NB4 (cell line): ENCODE measurements at regions not wholly inside any gene's neighbourhood (a gene's known extent, or its start where the extent isn't known, plus 50 kb on each side); places are given as distances from the start of the nearest gene placed in this dataset.
A peak's percentile ranks its signal among the peaks of the same experiment; 100 is the strongest.

Source experiments
- MAX ChIP-seq: IDR thresholded peaks from 2 replicates; pipeline ENCODE4 v1.6.1; 2011; ENCODE audit warnings: low read depth, low read length
- MYC ChIP-seq: IDR thresholded peaks from 2 replicates; pipeline ENCODE4 v1.6.1; 2011; ENCODE audit warnings: low read depth, low read length
- POLR2A ChIP-seq: IDR thresholded peaks from 2 replicates; pipeline ENCODE4 v1.6.1; 2011; ENCODE audit warnings: mild to moderate bottlenecking; ENCODE audit not compliant: insufficient read length; ENCODE audit errors: extremely low read depth
- TF ChIP-seq, protein P1 (sequence below): IDR thresholded peaks from one replicate; pipeline ENCODE4 v1.5.1; 2012; ENCODE audit warnings: low read depth, low read length

DNA sequence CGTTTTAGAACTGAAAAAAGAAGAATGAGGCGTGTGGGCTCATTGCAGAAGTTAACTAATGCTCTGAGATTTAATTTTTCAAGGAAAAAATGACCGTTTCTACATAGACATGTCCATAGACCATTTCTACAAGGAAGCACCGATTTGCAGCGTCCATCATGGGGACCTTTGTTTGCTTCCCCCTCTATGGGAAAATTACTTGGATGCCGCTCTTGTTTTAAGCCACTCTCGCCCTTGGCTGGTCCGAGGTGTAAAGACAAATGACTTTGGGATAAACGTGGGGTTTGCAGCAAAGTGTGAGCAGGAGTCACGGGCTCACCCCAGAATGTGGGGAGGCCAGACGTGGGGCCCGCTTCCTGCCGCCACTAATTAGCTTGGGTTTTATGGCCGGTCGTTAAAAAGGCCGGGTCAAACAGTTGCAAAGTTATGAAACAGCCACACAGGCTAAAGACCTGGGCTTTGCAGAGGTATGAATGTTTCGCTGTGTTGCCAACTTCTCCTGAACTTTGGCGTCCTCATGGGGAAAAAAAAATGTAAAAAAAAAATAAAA is 235.9 kb downstream of the SHOX start:
- TF ChIP-seq, protein P1, sequence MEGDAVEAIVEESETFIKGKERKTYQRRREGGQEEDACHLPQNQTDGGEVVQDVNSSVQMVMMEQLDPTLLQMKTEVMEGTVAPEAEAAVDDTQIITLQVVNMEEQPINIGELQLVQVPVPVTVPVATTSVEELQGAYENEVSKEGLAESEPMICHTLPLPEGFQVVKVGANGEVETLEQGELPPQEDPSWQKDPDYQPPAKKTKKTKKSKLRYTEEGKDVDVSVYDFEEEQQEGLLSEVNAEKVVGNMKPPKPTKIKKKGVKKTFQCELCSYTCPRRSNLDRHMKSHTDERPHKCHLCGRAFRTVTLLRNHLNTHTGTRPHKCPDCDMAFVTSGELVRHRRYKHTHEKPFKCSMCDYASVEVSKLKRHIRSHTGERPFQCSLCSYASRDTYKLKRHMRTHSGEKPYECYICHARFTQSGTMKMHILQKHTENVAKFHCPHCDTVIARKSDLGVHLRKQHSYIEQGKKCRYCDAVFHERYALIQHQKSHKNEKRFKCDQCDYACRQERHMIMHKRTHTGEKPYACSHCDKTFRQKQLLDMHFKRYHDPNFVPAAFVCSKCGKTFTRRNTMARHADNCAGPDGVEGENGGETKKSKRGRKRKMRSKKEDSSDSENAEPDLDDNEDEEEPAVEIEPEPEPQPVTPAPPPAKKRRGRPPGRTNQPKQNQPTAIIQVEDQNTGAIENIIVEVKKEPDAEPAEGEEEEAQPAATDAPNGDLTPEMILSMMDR: no peak
- no peak for TF ChIP-seq POLR2A
- TF ChIP-seq MAX: no peak; the same call in 1 of the 2 replicates
- 0 out of 2 replicates have a peak, but pooled peaks have one; percentile 20 for TF ChIP-seq MYC
